Tibial artery (tissue), 4 donors: ENCODE measurements at regions not wholly inside any gene's neighbourhood (a gene's known extent, or its start where the extent isn't known, plus 50 kb on each side); places are given as distances from the start of the nearest gene placed in this dataset.
A peak's percentile ranks its signal among the peaks of the same experiment; 100 is the strongest.

ENCODE experiments used
- DNase-seq, 2 donors: peaks; one replicate each; pipeline ENCODE4 v3.0.0-alpha.2; 2019
- H3K27ac ChIP-seq, 2 donors: fragments of 200-600 bp; sonication (generic) in 1 of 2; 1 replicate in 1 of 2; 2 replicates in 1 of 2; pipeline ENCODE4 v1.5.1; 2018 to 2019; ENCODE audit warnings: mild to moderate bottlenecking in 1 of 2
- H3K27me3 ChIP-seq, 2 donors: fragments of 200-600 bp; sonication (generic) in 1 of 2; one replicate each; pipeline versions ENCODE4 v1.5.1 to v1.6.0; 2016 to 2019
- H3K36me3 ChIP-seq, 3 donors: fragments of 200-600 bp; sonication (generic) in 2 of 3; one replicate each; pipeline ENCODE4 v1.5.1; 2016 to 2019; ENCODE audit warnings: mild to moderate bottlenecking in 2 of 3
- H3K4me1 ChIP-seq, 4 donors: fragments of 200-600 bp; sonication (generic) in 2 of 4; 1 replicate in 3 of 4; 2 replicates in 1 of 4; pipeline ENCODE4 v1.5.1; 2016 to 2019
- H3K4me3 ChIP-seq, 2 donors: fragments of 200-600 bp; sonication (generic) in 1 of 2; 1 replicate in 1 of 2; 2 replicates in 1 of 2; pipeline ENCODE4 v1.5.1; 2018 to 2019; ENCODE audit warnings: mild to moderate bottlenecking in 2 of 2
- H3K9me3 ChIP-seq, 3 donors: fragments of 200-600 bp; sonication (generic) in 1 of 3; one replicate each; pipeline ENCODE4 v1.5.1; 2016 to 2019
- intact Hi-C: fragments of 100-400 bp; cut with DNase I; formaldehyde crosslinking; loops from one replicate; pipeline ENCODE4 v1.15.0; 2023; ENCODE audit warnings: low total_unique reads
- TF ChIP-seq, protein P1 (sequence below), 2 experiments: fragments of 200-600 bp in 1 of 2; fragments of 450-650 bp in 1 of 2; IDR thresholded peaks; one replicate each; pipeline ENCODE4 v1.5.1; 2017 to 2019; ENCODE audit warnings: antibody characterized with exemption in 2 of 2, mild to moderate bottlenecking in 1 of 2, moderate library complexity in 1 of 2

- TF ChIP-seq, protein P1, sequence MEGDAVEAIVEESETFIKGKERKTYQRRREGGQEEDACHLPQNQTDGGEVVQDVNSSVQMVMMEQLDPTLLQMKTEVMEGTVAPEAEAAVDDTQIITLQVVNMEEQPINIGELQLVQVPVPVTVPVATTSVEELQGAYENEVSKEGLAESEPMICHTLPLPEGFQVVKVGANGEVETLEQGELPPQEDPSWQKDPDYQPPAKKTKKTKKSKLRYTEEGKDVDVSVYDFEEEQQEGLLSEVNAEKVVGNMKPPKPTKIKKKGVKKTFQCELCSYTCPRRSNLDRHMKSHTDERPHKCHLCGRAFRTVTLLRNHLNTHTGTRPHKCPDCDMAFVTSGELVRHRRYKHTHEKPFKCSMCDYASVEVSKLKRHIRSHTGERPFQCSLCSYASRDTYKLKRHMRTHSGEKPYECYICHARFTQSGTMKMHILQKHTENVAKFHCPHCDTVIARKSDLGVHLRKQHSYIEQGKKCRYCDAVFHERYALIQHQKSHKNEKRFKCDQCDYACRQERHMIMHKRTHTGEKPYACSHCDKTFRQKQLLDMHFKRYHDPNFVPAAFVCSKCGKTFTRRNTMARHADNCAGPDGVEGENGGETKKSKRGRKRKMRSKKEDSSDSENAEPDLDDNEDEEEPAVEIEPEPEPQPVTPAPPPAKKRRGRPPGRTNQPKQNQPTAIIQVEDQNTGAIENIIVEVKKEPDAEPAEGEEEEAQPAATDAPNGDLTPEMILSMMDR (IDR thresholded peaks at IDR 0.05): no peak
- H3K4me1 ChIP-seq: peaks cover 0 to 23% (median 11%) of the 10 kb centered on the region in 4 donors
- no peak for DNase-seq
- intact Hi-C loops: no loop called here
- H3K27ac ChIP-seq: no peak overlapping the region
- no peaks in the 10 kb centered on the region for H3K9me3 ChIP-seq
- H3K36me3 ChIP-seq: no peaks in the 10 kb centered on the region
- no peak overlapping the region for H3K4me3 ChIP-seq
- H3K27me3 ChIP-seq: no peaks in the 10 kb centered on the region
These were observed 484.6 kb downstream of the PRELID2 start for GRCh38 chr5:145350513-145350912.

- DNase-seq: no peak
- intact Hi-C loops: no loop called here
- Histone ChIP-seq H3K4me1 (peaks cover 0 to 32% (median 12%) of the 10 kb centered on the region in 4 donors), H3K27me3 (no peaks in the 10 kb centered on the region), H3K27ac (peak overlapping the region in 1 of 2 donors; percentile 32), H3K36me3 (no peaks in the 10 kb centered on the region), H3K9me3 (no peaks in the 10 kb centered on the region), H3K4me3 (no peak overlapping the region)
- TF ChIP-seq, protein P1 (IDR thresholded peaks at IDR 0.05): peak in 1 of 2 experiments; percentile 41
These were observed 488.0 kb downstream of the PRELID2 start for GRCh38 chr5:145347026-145347616.

DNA sequence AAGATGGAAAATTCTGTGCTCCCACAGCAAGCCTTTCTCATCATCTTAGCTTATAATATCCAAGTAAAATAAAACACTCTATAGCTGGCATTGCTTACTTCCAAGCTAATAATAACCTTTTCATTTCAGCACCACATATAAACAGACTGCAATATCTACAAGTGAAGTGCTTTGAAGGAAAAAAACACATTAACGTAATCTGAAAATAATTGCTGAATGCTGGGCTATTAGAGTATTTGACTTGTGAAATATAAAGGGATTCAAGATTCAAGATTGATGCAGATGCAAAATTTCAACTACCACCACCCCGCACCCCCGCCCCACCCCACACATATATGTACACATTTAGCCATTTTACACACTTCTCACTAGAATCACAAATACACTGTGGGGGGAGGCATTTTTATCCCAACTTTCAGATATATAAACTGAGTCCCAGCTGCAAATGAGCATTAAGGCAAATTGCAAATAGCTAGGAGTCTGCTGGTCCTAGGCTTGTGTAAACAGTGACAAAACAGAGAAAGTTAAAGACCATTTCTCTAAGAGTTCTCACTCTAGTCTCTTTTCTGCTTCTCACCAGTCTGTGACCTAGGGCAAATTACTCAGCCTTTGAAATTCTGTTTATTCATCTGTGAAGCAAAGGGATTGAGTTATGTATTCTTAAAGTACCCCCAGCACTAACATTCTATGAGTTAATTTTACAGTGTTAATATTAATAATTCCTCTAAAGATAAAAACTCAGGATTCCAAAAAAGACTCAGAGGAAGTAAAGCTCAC lies 489.4 kb downstream of the PRELID2 start:
- H3K27me3 ChIP-seq: no peaks in the 10 kb centered on the region
- intact Hi-C loops: no loop called here
- H3K9me3 ChIP-seq: peaks cover 0 to 4% (median 4%) of the 10 kb centered on the region in 3 donors
- H3K36me3 ChIP-seq: no peaks in the 10 kb centered on the region
- H3K4me3 ChIP-seq: no peak overlapping the region
- DNase-seq: no peak
- peak overlapping the region in 1 of 2 donors; percentile 32 for H3K27ac ChIP-seq
- TF ChIP-seq, protein P1 (IDR thresholded peaks at IDR 0.05): no peak
- peaks cover 0 to 32% (median 12%) of the 10 kb centered on the region in 4 donors for H3K4me1 ChIP-seq

DNA sequence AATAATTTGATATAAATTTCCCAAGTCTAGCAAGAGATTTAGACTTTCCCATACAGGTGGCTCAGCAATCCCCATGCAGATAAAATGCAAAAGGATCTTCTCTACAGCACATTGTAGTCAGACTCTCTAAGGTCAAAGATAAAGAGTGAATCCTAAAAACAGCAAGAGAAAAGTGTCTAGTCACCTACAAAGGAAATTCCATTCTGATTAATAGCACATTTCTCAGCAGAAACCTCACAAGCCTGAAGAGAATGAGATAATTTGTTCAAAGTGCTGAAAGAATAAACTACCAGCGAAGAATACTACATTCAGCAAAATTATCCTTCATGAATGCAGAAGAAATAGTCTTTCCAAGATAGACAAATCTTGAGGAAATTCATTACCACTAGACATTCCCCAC lies 493.3 kb downstream of the PRELID2 start:
- Histone ChIP-seq H3K4me1 (peaks cover 0 to 22% (median 7%) of the 10 kb centered on the region in 4 donors), H3K27ac (no peak overlapping the region), H3K27me3 (no peaks in the 10 kb centered on the region), H3K9me3 (peaks cover 0 to 4% (median 4%) of the 10 kb centered on the region in 3 donors), H3K36me3 (no peaks in the 10 kb centered on the region), H3K4me3 (no peak overlapping the region)
- no peak for DNase-seq
- intact Hi-C loops: no loop called here
- TF ChIP-seq, protein P1 (IDR thresholded peaks at IDR 0.05): no peak

- TF ChIP-seq, protein P1 (IDR thresholded peaks at IDR 0.05): no peak
- no peak overlapping the region for H3K4me3 ChIP-seq
- H3K27ac ChIP-seq: no peak overlapping the region
- intact Hi-C loops: no loop called here
- H3K36me3 ChIP-seq: no peaks in the 10 kb centered on the region
- H3K9me3 ChIP-seq: peaks cover 0 to 4% (median 4%) of the 10 kb centered on the region in 3 donors
- no peak for DNase-seq
- no peaks in the 10 kb centered on the region for H3K27me3 ChIP-seq
- H3K4me1 ChIP-seq: peaks cover 0 to 4% (median 0%) of the 10 kb centered on the region in 4 donors
These were observed 495.0 kb downstream of the PRELID2 start for GRCh38 chr5:145340099-145340498.
